ENCODE measurements at regions not wholly inside any gene's neighbourhood (a gene's known extent, or its start where the extent isn't known, plus 50 kb on each side); places are given as distances from the start of the nearest gene placed in this dataset.

DNA sequence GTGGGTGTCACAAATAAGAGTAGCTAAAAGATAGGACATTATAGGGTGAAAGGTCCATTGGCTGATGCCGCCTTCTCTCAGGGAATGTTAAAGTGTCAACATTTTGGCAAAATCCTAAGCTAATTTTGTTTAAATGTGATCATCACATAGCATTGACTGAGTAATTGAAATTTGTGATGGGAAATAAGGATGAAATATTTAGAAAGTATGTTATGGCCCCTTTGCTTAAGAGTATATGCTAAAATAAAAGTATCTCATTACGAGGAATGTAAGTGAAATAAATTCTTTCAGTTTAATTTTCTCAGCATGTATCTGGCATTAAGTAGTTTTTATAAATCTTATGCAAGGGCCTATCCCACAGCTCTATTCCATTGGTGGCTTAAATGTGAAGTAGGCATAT is 229.2 kb downstream of the PRL start:
- no peak for DNase-seq (ENCODE audit: low spot score)

DNA sequence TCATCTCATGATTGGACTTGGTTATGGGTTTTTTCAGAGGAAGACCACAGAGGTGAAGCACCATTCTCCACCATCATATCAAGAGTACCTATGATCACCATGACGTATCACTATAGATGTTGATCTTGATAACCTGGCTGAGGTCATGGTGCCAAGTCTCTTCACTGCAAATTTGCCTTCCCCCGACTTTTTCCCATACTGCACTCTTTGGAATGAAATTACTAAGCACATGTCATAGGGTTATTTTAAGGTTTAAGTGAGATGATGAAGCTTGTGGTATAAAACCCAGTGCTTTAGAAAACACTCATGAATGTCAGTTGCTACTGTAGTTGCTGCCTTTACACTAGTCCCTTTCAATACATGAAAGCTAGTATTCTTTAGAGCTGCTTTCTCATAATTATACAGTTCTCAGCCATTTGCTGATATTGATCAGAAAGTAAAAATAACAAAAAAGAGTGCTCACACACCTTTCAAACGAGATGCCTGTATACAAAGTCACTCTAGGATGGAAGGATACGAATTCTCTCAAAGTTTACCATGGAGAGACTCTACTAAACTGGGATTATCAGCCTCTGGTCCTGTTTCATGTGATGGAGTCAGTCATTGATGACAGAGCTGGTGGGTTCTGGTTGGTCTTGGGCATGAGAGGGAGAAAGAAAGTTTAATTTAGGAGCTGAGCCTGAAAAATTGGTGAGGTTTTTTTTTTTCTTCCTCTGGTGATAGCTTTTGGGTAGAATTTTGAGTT is 228.1 kb downstream of the PRL start:
- no peak for DNase-seq (ENCODE audit: low spot score)

DNA sequence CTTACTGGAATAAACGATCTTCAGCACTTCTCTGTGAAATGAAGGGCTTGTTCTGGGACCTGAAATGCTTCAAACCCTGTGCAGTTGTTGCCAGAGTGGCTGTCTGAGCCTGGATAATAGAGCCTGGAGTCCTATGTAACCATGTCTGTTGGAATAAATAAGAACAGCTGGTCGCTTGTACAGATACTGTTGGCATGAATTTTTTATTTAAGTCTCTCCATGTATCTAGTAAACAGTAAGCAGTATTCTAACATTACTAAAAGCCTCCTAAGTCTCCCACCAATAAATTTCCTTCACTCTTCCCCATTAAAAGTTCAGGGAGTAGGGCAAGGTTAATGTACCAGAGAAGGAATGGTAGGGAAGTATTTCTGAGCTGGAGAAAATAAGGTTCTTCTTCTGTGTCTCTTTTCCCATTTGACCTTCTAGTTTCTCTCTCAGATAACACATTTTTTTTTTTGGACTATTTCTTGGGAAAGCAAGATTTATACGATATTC is 227.5 kb downstream of the PRL start:
- DNase-seq (ENCODE audit: low spot score): no peak

DNA sequence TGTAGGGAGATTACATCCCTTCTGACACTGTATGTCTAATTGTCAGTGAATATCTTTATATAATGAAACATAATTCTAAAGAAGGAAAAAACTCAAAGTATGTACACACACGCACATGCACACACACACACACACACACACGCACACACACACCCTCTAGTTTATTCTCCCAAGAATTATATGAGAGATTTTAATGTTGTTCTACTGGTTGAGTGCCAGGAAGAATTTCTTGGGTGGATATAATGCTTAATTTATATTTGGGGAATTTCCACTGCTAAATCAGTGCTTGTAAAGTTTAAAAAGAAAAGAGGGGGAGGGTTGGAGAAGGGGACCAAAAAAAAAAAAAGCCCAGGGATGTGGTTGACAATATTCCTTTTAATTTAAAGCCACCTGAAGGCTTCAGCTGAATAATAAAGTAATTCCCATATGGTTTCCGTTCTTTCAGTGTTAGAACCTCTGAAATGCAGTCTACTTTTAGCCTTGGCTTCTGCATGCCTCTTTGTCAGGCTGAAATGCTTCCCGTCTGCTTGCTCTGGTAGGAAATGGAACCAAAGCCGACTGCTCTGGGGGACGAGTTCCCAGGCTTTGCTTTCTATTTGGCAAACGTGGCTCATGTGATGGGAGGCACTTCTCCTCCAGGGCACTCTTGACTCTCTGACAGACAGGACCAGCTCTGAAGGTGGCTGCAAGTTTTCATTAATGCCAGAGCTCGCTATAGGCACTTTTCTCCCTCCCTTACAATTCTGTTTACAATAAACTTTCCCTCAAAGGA is 225.4 kb downstream of the PRL start:
- DNase-seq (ENCODE audit: low spot score): peak; percentile 55

DNA sequence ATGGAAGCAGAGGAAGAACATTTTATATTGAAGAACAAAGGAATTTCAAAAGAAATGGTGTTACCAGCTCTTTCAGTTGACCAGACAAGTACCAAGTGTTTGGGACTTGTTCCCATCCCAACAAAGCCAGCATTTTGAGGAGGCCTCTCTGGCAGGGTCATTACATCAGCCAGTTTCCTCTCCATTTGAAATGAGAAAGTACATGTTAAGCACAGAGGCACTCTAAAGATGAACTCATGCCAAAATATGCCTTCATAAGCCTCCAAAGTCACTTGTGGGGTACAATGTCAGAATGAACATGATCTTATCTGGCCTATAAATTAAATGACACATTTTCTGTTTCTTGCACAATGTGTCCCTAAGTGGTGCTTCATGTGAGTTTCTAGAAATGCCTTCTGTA is 223.9 kb downstream of the PRL start:
- DNase-seq (ENCODE audit: low spot score): no peak

DNA sequence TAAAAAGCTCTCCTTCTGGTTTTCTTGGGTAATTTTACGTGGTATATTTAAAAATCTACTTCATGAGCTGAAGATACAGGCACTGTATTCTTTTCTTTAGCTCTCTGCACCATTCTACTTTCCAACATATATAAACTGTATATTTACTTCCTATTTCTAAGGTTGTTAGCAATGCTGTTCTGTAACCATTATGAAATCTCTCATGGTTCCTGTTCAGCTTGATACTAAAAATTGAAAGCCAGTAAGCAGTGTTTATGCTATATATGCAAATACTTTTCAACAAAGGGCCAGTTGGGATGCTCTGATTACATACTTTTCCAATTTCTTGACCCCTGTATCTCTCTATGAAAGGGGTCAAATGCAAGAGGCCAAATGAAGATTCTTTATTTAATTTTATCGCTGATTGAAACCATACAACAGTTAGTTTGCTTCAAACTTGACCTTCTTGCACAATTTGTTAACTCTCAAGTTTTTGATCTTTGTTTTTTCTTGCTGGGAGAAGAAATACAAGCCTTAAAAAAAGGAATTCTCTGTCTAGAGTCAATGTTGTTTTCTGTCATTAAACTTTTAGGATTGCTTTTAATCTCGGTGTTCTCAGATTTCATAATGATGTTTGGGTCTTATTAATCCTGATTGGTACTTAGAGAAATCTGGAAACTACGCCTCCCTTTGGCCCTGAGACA is 223.2 kb downstream of the PRL start:
- no peak for DNase-seq (ENCODE audit: low spot score)

DNA sequence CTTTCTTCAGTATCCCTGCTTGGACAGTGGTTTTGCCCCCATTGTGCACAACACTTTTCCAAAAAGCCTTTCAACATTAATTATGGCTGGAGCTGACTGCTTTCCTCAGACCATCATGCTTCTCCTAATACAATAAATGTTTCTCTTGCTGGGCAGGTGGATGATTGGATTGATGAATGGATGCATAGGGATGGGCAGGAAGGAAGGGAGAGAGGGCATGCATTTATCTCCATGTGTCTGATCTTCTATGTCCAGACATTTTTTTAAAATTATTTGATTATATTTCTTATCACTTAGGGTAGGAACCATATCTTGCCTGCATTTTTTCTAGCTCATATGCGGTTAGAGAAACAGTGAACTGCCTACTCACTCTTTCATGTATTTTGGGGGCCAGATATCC is 218.5 kb downstream of the PRL start:
- no peak for DNase-seq (ENCODE audit: low spot score)

DNA sequence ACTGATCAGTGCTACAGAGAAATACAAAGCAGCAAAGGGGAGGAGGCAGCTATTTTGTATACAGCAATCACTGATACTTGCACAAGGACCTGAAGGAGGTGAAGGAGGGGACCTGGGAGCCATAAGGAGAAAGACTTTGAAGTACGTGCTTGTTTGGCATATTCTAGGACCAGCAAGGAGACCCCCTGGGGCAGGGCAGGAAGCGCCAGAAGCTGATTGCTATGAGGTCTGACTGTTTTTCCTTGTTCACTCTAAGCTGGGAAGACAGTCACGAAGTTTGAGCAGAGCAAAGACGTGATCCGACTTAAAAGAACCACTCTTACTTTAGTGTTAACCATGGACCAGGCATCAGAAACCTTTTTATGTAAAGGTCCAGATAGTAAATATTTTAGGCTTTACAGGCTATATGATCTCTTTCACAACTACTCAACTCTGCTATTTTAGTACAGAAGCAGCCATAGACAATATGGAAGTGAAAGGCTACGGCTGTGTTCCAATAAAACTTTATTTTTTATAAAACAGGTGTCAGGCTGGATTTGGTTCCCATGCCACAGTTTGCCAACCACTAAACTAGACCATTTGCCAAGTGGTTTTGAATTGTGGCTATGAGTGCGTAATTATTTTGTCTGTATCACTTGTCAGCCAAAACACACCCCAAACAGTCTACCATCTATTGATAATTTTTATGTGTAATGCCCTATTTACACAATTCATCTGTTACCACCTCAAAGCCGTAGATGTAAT is 217.9 kb downstream of the PRL start:
- DNase-seq (ENCODE audit: low spot score): no peak

DNA sequence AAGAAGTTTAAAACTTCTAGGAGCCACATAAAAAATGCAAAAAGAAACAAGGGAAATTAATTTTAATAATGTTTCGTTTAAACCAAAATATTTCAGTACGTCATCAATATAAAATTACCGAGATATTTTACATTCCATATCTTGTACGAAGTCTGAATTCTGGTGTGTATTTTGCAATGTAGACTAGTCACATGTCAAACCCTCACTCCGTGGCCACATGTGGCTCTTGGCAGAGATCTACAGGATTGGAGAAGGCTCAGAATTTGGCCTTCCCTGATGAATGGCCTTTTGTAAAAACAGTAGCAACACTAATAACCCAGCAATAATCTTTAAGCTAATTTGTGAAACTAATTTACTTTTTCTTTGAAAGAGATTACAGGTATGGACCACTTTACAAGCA is 217.1 kb downstream of the PRL start:
- DNase-seq (ENCODE audit: low spot score): peak; percentile 46

DNA sequence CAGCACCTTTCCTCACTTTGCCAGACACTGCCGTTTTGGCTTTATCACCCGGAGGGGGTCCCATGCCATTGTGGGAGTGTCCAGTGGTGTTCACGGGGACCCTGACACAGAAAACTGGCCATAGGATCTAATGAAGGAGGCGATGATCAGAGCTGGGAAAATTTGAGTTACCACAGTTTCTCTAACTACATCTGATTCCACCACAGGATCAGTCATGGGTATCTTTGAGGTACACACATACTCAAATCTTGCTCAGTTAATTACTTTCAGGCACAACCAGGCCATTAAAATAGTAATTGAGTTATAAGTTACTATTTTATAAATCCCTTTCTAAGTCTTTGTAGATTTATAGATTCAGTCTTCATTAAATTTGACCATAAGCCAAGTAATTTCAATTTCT is 215.1 kb downstream of the PRL start:
- DNase-seq (ENCODE audit: low spot score): no peak

DNA sequence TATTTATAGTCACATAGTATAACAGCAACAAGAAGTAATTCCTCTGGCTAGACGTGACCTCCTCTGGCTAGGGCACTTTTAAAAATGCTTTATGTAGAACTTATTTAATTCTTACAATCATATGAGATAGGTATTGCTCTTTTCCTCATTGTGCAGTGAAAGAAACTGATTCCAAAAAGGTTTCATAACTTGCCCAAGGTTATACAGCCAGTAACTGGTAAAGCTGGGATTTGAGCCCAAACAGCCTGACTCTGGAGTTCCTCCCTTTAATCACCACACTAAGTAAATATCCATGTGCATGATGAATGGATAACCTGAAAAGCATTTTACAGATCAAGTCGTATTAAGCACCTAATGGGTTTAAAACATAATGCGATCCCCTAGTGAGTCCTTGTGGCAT is 214.6 kb downstream of the PRL start:
- DNase-seq (ENCODE audit: low spot score): no peak

DNA sequence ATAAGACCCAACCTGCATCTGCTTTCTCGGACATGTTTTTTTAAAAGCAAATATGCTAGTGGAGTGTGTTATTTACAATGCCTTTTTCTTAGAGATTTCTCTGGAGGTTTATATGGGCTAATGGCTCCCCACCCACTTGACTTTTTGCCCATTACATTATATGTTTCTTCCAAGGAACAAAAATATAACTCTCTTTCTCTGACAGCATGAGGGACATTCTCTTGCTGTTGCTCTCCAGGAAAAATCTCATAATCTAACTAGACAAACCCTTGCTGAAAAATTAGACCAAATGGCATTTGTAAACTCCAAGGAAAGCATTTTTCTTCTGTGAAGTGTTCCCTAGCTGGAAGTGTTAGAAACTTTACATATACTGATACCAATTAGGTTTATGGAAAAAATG is 213.7 kb downstream of the PRL start:
- no peak for DNase-seq (ENCODE audit: low spot score)

DNA sequence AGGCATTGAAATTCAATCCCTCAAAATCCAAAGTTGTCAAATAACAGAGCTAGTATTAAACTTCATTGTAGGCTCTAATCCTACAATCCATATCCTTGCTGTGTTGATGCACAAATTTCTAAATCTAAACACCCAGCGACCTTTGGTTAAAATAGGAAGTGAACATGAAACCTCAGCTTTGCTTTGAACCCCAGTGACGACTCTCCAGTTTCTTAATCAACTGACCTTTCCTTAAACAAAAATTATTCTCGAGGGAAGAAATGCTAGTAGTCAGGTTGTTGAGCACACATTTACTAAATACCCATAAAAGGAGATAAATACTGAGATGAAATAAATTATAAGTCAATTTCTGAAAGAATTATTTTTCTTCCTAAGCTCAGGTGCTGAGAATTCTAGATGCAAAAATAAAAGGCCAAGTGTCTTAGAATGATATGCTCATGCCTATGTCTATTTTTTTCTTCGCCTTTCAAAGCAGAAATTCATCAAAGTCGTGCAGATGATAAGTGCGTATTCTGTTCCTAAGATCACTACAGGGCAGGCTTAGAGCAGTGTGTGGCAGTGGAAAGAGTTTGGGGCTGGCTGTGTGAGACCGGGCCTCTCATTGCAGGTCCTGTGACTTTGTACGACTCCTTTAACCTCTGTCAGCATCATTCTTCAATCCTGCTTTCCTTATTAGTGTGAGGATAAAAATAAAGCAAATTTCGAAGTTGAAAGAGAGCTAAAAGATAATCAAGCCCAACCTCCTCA is 208.7 kb downstream of the PRL start:
- no peak for DNase-seq (ENCODE audit: low spot score)

DNA sequence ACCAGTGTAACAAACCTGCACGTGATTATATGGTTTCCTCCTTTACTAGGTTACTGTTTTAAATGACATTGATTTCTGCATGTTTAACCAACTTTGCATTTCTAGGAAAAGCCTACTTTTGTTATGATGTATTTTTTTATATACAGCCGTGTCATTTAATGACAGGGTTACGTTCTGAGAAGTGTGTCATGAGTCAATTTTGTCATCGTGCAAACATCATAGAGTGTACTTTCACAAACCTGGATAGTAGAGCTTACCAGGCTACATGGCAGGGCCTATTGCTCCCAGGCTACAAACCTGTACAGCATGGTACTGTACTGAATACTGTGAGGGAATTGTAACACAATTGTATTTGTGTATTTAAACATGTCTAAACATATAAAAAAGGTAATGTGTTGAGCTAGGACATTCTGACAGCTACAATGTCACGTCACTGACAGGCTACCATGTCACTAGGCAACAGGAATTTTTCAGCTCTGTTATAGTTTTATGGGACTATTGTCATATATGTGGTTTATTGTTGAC is 205.3 kb downstream of the PRL start:
- DNase-seq (ENCODE audit: low spot score): no peak

DNA sequence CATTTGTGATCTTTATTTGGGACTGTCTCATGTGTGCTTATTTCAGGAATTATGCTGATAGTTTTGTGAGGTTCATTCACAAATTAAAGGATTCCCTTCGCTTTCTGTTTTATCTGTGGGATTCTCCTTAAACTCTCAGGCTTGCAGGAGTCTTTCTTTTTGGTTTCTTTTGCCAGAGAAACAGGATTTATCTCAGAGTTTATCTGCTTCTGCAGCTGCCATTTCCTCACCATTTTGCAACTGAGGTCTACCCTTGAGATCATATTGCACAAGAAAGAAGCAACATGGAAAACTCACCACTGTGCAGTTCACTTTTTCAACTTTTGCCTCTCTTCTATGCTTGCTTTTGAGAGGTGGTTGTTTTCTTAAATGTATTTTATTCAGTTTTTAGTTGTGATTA is 201.0 kb downstream of the PRL start:
- no peak for DNase-seq (ENCODE audit: low spot score)

DNA sequence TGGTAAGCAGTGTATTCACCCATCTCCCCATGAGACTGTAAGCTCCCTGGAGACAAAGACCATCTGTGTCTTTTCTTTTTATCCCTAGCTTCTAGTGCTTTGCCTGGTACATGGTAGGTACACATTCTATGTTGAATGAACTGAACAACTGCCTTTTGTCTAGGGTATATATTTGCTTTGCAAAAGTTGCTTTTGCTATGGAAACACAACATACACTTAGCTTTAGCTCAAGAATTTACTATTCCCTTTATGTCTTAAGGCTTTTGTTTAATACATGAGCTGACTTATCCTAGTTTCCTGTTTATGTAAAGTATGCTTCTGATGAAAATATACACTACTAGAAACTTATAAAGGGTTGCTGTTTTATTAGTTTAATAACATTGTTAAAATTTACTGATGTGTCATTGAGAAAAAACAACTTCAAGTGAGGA is 198.2 kb downstream of the PRL start:
- DNase-seq (ENCODE audit: low spot score): no peak

DNA sequence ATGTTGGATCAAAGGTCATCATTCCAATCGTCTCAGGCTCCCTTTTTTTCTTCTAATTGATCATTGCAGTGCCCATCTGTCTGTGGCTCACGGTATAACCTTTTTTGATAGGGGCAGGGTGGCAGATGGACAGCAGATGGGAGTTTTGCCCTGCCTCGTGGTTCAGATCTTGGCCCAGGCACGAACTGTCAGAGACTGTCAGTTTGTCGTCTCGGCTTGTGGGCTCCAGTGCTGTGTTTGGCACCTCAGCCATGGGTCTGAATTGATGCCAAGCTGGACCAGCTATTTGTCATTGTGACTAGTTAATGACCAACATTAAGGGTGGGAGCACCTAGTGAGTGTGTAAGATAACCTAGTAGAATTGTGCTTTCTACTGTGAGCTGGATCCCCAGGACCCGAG is 197.6 kb downstream of the PRL start:
- DNase-seq (ENCODE audit: low spot score): no peak

DNA sequence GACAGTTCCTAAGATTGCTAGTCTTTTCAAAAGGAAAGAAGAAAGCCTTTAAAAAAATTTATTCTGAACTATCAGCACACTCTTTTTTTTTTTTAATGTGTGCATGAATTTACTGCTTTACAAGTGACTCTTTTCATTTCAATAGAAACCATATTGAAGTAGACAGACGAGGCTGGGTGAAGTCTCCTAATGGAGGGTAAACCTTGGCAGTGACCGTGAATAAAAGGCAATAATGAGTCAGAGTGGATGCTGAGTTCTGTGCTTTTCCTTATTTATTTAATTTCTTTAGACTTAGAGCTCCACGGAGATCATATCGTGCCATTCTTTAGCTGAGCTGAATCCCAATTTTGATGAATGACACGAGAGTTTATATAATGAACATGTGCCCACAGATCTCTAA is 196.9 kb downstream of the PRL start:
- DNase-seq (ENCODE audit: low spot score): no peak

DNA sequence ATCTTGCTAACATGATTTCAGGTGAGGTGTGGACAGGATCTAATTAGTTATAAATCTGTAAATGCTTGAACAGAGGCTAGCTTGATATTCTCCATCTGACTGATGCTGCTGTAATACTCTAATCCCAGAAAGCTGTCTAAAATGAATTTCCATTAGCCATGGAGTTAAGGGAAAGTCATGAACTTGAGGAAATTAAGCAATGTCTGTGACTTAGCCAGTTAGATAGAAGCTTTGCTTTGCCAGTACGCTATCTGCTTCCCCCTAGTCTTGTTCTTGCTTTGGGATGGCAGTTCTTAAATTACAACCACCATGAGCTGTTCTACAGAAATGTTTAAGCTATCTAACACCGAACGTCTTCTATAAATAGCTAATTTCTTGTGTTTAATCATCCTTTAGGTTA is 195.7 kb downstream of the PRL start:
- no peak for DNase-seq (ENCODE audit: low spot score)

DNA sequence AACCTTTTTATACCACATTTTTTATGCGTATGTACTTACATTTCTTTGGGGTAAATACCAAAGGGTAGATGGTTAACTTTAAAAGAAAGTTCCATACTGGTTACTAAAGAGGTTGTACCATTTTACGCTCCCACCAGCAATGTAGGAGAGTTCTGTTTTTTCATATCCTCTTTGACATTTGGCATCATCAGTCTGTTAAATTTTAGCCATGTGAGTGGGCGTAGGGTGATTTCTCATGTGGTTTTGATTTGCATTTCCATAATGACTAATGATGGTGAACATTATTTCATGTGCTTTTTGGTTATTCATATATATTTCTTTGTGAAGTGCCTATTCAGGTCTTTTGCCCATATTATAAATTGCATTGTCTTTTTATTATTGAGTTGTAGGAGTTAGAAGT is 194.2 kb downstream of the PRL start:
- no peak for DNase-seq (ENCODE audit: low spot score)

DNA sequence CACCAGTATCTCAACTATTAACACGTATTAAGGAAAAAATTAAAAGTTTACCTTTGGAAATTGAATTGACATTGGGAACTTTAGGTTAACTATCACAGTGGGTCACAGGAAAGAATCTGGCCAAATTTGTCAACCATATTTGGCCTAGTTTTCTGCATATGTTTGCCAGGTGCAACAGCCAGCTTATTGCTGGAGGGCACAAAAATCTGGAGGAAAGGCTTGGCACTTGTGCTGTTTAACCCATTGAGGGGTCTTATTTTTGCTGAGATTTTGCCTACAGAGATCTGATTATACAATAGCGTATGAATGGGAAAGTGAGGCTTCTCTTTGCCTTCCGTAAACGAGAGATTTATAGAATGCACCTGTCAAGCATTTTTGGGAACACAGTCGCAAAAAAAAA is 190.4 kb downstream of the PRL start:
- no peak for DNase-seq (ENCODE audit: low spot score)
